ENCODE measurements at regions not wholly inside any gene's neighbourhood (a gene's known extent, or its start where the extent isn't known, plus 50 kb on each side); places are given as distances from the start of the nearest gene placed in this dataset.

- Histone ChIP-seq H3K36me3 (ENCODE audit: insufficient read depth) (no peaks in the 10 kb centered on the region), H3F3A (replicated peaks; ENCODE audit: low read depth) (no peaks in the 10 kb centered on the region), H3K9me2 (ENCODE audit: insufficient read depth) (no peaks in the 10 kb centered on the region), H3K4me1 (ENCODE audit: insufficient read depth) (no peaks in the 10 kb centered on the region), H3K4me2 (no peak overlapping the region), H3K27me3 (ENCODE audit: insufficient read depth) (no peaks in the 10 kb centered on the region), H2AFZ (no peak overlapping the region), H3K79me2 (replicated peaks; ENCODE audit: insufficient read depth) (no peaks in the 10 kb centered on the region), H3K4me3 (no peak overlapping the region), H3K27ac (ENCODE audit: low read depth) (no peak overlapping the region), H4K20me1 (replicated peaks; ENCODE audit: insufficient read depth) (no peaks in the 10 kb centered on the region)
- Mint-ChIP-seq H3K4me3 (no peak overlapping the region), H3K9me3 (peaks cover 22% of the 10 kb centered on the region), H3K27me3 (ENCODE audit: insufficient read depth, low read depth, poor library complexity) (peaks cover 2% of the 10 kb centered on the region), H3K27ac (no peak overlapping the region; the same call in 1 of the 2 replicates), H3K36me3 (ENCODE audit: low read depth) (peaks cover 17% of the 10 kb centered on the region), H3K4me1 (no peaks in the 10 kb centered on the region)
- DNase-seq (ENCODE audit: low spot score) (no peak), ATAC-seq (no peak)
- TF ChIP-seq, protein P1, sequence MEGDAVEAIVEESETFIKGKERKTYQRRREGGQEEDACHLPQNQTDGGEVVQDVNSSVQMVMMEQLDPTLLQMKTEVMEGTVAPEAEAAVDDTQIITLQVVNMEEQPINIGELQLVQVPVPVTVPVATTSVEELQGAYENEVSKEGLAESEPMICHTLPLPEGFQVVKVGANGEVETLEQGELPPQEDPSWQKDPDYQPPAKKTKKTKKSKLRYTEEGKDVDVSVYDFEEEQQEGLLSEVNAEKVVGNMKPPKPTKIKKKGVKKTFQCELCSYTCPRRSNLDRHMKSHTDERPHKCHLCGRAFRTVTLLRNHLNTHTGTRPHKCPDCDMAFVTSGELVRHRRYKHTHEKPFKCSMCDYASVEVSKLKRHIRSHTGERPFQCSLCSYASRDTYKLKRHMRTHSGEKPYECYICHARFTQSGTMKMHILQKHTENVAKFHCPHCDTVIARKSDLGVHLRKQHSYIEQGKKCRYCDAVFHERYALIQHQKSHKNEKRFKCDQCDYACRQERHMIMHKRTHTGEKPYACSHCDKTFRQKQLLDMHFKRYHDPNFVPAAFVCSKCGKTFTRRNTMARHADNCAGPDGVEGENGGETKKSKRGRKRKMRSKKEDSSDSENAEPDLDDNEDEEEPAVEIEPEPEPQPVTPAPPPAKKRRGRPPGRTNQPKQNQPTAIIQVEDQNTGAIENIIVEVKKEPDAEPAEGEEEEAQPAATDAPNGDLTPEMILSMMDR (conservative IDR thresholded peaks at IDR 0.05; ENCODE audit: low read depth in 2 of 2), result no peak
- no peak for TF ChIP-seq STAT1 (IDR thresholded peaks at IDR 0.05; ENCODE audit: unreplicated experiment)
- no peak for TF ChIP-seq ZNF114 (CRISPR knock-in tag; IDR thresholded peaks at IDR 0.05)
Observed at GRCh38 chr2:51153236-51153635, 121.3 kb upstream of the NRXN1 start.

- no peaks in the 10 kb centered on the region for H3K4me1 Mint-ChIP-seq
- peaks cover 22% of the 10 kb centered on the region for H3K9me3 Mint-ChIP-seq
- H4K20me1 ChIP-seq (replicated peaks; ENCODE audit: insufficient read depth), result no peaks in the 10 kb centered on the region
- TF ChIP-seq JUNB (IDR thresholded peaks at IDR 0.05; ENCODE audit: unreplicated experiment), result no peak
- no peak for TF ChIP-seq REST (IDR thresholded peaks at IDR 0.05; ENCODE audit: unreplicated experiment)
- TF ChIP-seq, protein P1 (conservative IDR thresholded peaks at IDR 0.05; ENCODE audit: low read depth in 2 of 2), result no peak
- no peak for TF ChIP-seq ZNF331 (CRISPR knock-in tag; IDR thresholded peaks at IDR 0.05; ENCODE audit: low read depth)
- TF ChIP-seq ZNF114 (CRISPR knock-in tag; IDR thresholded peaks at IDR 0.05), result no peak
- no peak for TF ChIP-seq EZH2 (IDR thresholded peaks at IDR 0.05; ENCODE audit: low read depth, unreplicated experiment)
- no peak for TF ChIP-seq CREB1 (CRISPR knock-in tag; IDR thresholded peaks at IDR 0.05; ENCODE audit: low read depth)
- TF ChIP-seq NANOG (IDR thresholded peaks at IDR 0.05; ENCODE audit: borderline replicate concordance), result no peak
- TF ChIP-seq STAT1 (IDR thresholded peaks at IDR 0.05; ENCODE audit: unreplicated experiment), result no peak
Observed at GRCh38 chr2:51151490-51152140, 119.7 kb upstream of the NRXN1 start.

More at GRCh38 chr2:51151490-51152140, 119.7 kb upstream of the NRXN1 start:
- Histone ChIP-seq H2AFZ (no peak overlapping the region), H3K4me3 (no peak overlapping the region), H3K27ac (ENCODE audit: low read depth) (no peak overlapping the region), H3K36me3 (ENCODE audit: insufficient read depth) (no peaks in the 10 kb centered on the region), H3K27me3 (ENCODE audit: insufficient read depth) (no peaks in the 10 kb centered on the region), H3K9me2 (ENCODE audit: insufficient read depth) (no peaks in the 10 kb centered on the region), H3K4me1 (ENCODE audit: insufficient read depth) (no peaks in the 10 kb centered on the region), H3F3A (replicated peaks; ENCODE audit: low read depth) (no peaks in the 10 kb centered on the region), H3K79me2 (replicated peaks; ENCODE audit: insufficient read depth) (no peaks in the 10 kb centered on the region), H3K4me2 (no peak overlapping the region)
- H3K36me3 Mint-ChIP-seq (ENCODE audit: low read depth), result peaks cover 17% of the 10 kb centered on the region
- no peak overlapping the region for H3K4me3 Mint-ChIP-seq
- ATAC-seq (no peak), DNase-seq (ENCODE audit: low spot score) (no peak)
- no peak overlapping the region for H3K27ac Mint-ChIP-seq
- peaks cover 2% of the 10 kb centered on the region for H3K27me3 Mint-ChIP-seq (ENCODE audit: insufficient read depth, low read depth, poor library complexity)

All from GM23338 (cell line).